ENCODE measurements at regions not wholly inside any gene's neighbourhood (a gene's known extent, or its start where the extent isn't known, plus 50 kb on each side); places are given as distances from the start of the nearest gene placed in this dataset.
"Not testable (repeated sequence)": the region's sequence is repeated elsewhere in the genome, so short reads cannot be mapped to it uniquely, and the experiment has no call there.

DNA sequence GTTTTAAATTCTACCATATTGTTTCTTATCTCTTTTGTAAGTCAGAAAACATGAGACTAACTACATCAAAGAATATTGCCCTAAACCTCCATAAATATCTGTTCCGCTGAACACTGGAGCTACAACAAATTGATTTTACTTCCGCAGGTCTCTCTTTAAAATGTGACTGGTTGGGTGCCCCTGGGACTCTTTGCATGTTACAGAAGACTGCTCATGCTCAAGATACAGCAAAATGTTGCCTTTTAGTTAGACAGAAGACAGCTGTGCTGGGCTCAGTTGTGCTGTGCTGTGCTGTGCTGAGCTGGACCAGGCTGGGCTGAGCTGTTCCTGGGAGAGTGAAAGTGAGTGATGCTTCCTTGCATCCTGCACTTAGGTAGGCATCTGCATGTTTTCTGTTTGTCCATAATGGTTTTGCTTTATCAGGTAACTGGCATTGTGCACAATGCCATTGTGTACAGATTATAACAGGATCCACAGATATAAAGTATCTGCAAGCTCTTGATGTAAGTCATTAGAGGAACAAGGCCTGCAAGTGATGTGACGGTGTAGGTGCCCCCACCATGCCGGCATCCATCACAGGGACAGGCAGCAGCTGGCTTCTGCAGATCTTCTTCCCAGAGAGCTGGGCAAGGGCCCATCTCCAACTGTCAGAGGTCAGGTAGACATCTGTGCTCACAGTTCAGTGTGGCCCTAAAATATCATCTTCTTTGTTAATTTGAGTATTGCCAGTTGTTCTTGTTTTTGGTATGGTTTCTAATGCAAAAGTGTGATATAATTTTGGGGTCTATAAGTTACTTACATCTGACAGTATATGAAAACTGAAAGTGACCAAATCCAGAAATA is 972.5 kb upstream of the CELF2 start:
- DNase-seq (ENCODE audit: low spot score), result no peak

DNA sequence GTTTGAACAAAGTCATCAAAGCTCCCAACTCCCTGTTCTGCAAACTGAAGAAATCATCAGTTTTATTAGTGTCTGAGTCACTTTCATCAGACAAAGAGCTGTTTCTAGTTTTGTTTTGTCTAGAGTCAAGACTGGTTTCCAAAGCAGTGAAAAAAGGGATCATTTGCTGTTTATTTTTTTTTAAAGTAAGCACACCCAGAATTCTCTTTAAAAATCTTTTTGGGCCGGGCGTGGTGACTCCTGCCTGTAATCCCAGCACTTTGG is 972.0 kb upstream of the CELF2 start:
- DNase-seq (ENCODE audit: low spot score), result no peak

GRCh38 chr10:10047426-10047825 is 970.2 kb upstream of the CELF2 start:
- no peak for DNase-seq (ENCODE audit: low spot score)

DNA sequence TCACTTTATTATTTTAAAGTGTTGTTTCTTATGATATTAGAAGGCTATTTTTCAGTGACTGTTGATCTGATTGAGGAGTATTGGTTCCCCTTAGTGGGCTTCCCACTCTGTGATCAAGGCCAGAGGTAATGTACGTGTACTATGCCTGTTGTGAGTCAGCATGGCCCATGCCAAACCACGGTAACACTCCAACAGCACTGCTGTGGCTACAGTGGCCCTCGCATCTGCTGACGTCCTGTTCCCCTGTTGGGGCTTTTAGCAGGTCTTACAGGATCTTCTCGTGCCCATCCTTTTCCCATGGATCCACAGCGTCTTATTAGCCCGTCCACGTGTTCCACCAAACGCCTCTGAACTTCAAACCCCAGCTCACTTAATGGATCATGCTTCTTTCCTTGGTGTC is 964.6 kb upstream of the CELF2 start:
- no peak for DNase-seq (ENCODE audit: low spot score)

GRCh38 chr10:10054466-10054865 is 963.2 kb upstream of the CELF2 start:
- no peak for DNase-seq (ENCODE audit: low spot score)

- no peak for DNase-seq (ENCODE audit: low spot score)
Measured at GRCh38 chr10:10055656-10056442, 961.8 kb upstream of the CELF2 start.

DNA sequence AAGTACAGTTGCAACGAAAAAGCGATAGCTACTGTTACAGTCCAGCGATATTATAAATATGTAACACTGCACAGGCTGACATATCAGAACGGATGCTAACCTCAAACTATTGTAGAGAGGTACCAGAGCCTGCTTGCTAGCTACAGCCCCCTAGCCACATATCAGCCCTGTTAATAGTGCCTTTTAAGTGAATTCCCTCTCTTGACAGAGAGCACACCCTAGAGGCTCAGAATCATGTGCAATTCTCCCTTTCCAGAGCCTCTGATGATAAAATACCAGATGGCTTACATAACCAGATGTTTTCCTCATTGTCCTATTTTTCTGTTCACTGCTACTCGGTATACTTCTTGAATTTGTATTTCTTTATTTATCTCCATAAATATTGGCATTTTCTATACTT is 960.7 kb upstream of the CELF2 start:
- DNase-seq (ENCODE audit: low spot score), result peak; percentile 10

DNA sequence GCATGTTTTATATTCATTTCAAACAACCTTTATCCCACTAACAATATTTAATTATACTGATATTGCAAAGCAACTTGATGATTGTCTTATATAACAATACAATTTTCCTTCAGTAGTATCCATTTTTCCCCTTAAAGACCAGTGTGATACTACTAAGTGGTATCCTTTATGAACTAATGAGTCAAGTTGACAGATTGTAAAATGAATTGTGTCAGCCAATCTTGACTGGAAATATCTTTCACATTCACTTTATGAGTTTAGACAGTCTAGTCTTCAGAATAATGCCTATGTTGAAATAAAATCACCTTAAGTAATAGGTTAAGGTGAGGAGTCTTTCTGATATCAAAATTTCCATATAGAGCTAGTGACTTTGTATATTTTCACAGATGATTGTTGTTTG is 950.0 kb upstream of the CELF2 start:
- DNase-seq (ENCODE audit: low spot score), result no peak

DNA sequence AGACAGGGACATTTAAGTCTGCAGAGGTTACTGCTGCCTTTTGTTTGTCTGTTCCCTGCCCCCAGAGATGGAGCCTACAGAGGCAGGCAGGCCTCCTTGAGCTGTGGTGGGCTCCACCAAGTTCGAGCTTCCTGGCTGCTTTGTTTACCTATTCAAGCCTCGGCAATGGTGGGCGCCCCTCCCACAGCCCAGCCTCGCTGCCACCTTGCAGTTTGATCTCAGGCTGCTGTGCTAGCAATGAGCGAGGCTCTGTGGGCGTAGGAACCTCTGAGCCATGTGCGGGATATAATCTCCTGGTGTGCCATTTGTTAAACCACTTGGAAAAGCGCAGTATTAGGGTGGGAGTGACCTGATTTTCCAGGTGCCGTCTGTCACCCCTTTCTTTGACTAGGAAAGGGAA is 942.8 kb upstream of the CELF2 start:
- DNase-seq (ENCODE audit: low spot score), result not testable (repeated sequence)

DNA sequence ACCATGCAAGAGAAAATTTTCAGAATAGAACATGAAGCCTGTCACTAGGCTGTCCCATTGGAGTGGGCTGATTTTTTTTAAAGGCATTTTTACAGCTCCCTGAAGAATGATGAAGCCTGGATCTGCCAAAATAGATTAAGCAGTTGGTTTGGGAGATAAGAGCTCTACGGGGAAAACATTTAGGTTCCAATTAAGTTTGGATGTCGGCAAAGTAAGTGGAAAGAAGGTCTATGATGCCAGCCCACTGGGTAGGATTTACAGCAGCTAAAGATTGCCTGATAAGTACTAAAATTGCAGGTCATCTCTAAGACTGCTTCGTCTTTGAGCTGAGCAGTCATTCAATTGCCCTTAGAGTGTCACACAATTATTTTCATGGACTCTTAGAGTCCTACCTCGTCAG is 939.2 kb upstream of the CELF2 start:
- DNase-seq (ENCODE audit: low spot score), result no peak

DNA sequence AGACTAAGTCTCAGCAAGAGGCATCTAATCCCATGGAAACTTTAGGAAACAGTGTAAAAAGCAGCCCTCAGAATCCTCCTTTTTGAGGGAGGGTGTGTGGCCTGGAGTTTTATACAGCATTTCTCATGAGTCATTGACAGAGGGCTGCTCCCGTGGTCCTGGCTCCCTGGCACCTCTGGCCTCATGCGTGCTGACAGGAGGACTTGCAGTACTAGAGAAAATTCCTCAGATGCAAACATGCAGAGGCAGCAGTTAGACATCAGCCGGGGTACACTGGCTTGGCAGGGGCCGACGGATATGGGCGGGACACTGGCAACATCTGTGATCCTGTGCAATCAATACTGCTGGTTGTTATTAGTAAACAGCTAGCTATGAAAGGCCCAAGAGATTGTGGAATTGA is 925.1 kb upstream of the CELF2 start:
- no peak for DNase-seq (ENCODE audit: low spot score)

GRCh38 chr10:10093021-10093420 is 924.7 kb upstream of the CELF2 start:
- no peak for DNase-seq (ENCODE audit: low spot score)

DNA sequence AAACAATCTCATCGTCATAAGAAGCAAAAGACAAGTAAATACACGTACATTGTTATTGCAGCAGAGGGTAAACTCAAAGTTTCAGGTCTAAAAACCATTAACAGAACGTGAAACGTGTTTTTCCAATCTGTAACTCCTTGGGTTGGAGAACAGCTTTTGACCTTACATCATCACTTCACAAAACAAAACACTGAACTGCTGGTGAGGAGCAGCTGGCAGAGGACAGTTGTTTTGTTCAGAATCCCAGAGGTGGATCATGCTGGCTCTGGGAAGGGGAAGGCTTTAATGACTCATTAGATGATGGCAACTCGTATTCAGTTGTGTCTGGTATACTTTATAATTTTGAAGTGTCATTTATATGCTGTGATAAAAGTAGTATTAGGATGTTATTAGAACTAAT is 923.0 kb upstream of the CELF2 start:
- no peak for DNase-seq (ENCODE audit: low spot score)

DNA sequence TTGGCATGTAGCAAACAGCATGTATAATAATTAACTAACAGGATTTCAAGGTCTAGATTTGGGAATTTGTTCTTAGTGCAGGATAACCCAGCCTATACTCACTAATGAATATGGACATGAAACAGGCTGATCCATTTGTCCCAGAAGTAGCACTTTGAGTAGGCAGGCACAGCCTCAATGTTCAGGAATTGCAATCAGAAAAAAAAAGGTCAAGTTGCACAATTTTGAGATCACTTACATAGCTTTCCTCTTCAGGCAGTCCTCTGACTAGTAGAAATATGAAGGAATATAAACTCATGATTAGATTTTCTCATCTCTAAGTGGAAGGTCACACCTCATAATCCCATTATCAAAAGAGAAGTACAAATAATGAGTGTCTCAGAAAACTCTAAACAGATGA is 921.4 kb upstream of the CELF2 start:
- DNase-seq (ENCODE audit: low spot score), result no peak

GRCh38 chr10:10096898-10097297 is 920.8 kb upstream of the CELF2 start:
- no peak for DNase-seq (ENCODE audit: low spot score)

GRCh38 chr10:10101106-10101505 is 916.6 kb upstream of the CELF2 start:
- DNase-seq (ENCODE audit: low spot score), result no peak

DNA sequence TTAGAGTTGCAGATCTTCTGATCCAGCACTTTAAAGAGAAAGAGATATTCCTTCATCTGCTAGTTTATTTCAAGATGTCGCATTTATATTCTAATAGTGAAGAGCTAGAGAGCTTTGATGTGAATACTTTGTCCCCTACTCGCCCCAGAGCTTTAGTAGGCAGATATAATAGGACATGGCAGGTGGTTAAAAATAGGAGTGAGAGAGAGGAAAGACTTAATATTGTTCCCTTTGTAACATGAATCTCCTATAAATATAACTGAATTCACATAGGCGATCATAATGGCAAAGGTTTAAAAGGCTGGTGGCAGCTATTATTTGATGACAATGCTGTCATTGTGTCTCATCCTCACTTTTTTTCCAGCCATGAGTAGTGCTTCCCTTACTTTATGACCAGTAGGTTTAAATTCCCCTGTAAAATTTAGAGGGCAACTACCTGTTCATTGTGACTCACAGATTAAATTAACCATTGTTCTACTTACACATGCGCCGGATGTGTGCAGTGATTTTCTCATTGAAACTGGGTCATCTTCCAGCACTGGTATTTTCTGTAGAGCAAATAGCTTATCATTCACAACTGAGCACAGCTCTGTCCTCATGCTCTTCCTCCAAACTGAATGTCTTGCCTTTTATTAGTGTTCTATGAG is 906.7 kb upstream of the CELF2 start:
- no peak for DNase-seq (ENCODE audit: low spot score)

DNA sequence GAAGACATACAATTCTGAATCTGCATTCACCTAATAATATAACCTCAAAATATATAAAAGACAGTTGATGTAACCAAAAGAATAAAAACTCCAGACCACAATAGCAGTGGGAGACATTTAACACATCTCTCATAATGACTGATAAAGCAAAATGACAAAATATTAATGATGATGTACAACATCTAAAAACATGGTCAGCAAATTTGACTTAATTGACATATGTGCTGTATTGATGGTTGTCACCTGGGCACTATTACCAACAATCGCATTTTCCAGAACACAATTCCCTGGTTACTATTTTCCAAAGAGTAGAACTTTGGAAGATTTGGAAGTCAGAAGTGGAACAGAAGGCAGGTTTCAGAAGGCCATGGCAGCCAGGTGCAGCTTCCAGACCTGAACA is 899.5 kb upstream of the CELF2 start:
- DNase-seq (ENCODE audit: low spot score), result no peak

DNA sequence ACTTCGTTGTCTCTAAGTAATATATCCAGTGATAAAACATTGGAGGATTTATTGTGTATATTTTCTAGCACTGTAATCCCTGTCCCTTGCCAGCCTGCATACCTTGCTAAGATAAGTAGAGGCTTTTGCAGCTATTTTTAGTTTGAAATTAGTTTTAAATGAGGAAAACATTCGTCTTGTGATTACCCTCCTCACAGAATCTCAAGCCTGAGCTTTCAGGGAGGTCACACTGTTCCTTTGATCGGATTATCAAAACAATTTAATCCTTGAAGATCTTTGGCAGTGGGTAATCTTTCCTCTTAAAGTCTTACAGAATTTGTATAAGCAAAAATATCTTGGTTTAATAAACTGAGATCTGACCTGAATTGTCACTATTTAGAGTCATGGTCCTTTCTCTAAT is 897.0 kb upstream of the CELF2 start:
- DNase-seq (ENCODE audit: low spot score), result peak; percentile 57

DNA sequence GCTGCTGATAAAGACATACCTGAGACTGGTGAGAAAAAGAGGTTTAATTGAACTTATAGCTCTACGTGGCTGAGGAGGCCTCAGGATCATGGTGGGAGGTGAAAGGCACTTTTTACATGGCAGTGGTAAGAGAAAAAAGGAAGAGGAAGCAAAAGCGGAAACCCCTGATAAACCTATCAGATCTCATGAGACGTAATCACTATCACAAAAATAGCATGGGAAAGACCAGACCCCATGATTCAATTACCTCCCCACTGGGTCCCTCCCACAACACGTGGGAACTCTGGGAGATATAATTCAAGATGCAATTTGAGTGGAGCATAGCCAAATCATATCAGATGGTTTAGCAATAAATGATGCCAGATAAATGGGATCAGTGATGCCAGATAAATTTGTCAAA is 892.0 kb upstream of the CELF2 start:
- no peak for DNase-seq (ENCODE audit: low spot score)

DNA sequence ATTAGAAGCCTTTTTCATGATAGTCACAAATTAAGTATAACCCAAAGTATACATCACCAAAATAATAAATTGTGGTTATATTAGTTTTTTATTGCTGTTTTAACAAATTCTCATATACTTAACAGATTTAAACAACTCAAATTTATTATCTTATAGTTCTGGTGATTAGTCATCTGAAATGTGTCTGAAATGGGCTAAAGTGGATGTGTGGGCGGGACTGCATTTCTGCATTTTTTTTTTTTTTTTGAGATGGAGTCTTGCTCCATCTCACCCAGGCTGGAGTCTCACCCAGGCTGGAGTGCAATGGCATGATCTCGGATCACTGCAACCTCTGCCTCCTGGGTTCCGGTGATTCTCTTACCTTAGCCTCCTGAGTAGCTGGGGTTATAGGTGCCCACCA is 891.5 kb upstream of the CELF2 start:
- DNase-seq (ENCODE audit: low spot score), result no peak

DNA sequence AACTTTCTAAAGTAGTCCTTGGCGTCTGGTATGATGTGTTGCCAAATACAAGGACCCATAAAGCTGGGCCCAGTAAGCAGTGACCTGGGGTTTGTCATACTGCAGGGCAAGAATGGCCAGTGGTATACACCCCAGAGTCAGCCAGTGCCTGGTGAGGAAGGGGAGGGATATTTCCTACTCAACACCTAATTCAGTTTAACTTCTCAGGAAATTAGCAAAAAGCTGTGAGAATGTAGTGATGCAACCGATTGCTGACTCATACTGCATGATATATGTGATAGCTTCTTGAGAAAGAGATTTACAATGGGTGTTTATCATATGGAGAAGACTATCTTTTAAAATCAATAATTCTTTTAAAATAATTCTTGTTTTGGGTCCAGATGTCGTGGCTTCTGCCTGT is 889.3 kb upstream of the CELF2 start:
- DNase-seq (ENCODE audit: low spot score), result no peak

GRCh38 chr10:10130686-10131085 is 887.0 kb upstream of the CELF2 start:
- no peak for DNase-seq (ENCODE audit: low spot score)

Measured in D341Med (cell line).